ENCODE measurements at regions not wholly inside any gene's neighbourhood (a gene's known extent, or its start where the extent isn't known, plus 50 kb on each side); places are given as distances from the start of the nearest gene placed in this dataset.

GRCh38 chr18:76699923-76700322 lies 122.4 kb upstream of the ZNF236 start:
- peak overlapping the region; percentile 29 to 41 for H3K4me3 ChIP-seq (ENCODE audit: low read length in 2 of 2)
- no peaks in the 10 kb centered on the region for H3K27me3 ChIP-seq (ENCODE audit: control insufficient read depth in 1 of 2, insufficient read depth in 2 of 2, low read length in 2 of 2)
- H3K36me3 ChIP-seq (ENCODE audit: control insufficient read depth in 2 of 2, insufficient read depth in 2 of 2, low read length in 2 of 2), result no peaks in the 10 kb centered on the region
- no peaks in the 10 kb centered on the region for H3K9me3 ChIP-seq (ENCODE audit: control insufficient read depth in 2 of 2, low read length in 2 of 2)
- no peak overlapping the region for H3K27ac ChIP-seq (ENCODE audit: low read length)
- H3K4me1 ChIP-seq (ENCODE audit: control insufficient read depth, insufficient read depth, low read length), result peaks cover 2% of the 10 kb centered on the region
- H3K9ac ChIP-seq (ENCODE audit: low read length in 2 of 2), result no peak overlapping the region

- peaks cover 2% of the 10 kb centered on the region for H3K4me1 ChIP-seq (ENCODE audit: control insufficient read depth, insufficient read depth, low read length)
- H3K27ac ChIP-seq (ENCODE audit: low read length), result no peak overlapping the region
- no peak overlapping the region for H3K9ac ChIP-seq (ENCODE audit: low read length in 2 of 2)
- H3K36me3 ChIP-seq (ENCODE audit: control insufficient read depth in 2 of 2, insufficient read depth in 2 of 2, low read length in 2 of 2), result no peaks in the 10 kb centered on the region
- peak overlapping the region in 1 of 2 donors; percentile 35 for H3K4me3 ChIP-seq (ENCODE audit: low read length in 2 of 2)
- no peaks in the 10 kb centered on the region for H3K27me3 ChIP-seq (ENCODE audit: control insufficient read depth in 1 of 2, insufficient read depth in 2 of 2, low read length in 2 of 2)
- no peaks in the 10 kb centered on the region for H3K9me3 ChIP-seq (ENCODE audit: control insufficient read depth in 2 of 2, low read length in 2 of 2)
Measured at GRCh38 chr18:76697441-76697901, 124.9 kb upstream of the ZNF236 start.

DNA sequence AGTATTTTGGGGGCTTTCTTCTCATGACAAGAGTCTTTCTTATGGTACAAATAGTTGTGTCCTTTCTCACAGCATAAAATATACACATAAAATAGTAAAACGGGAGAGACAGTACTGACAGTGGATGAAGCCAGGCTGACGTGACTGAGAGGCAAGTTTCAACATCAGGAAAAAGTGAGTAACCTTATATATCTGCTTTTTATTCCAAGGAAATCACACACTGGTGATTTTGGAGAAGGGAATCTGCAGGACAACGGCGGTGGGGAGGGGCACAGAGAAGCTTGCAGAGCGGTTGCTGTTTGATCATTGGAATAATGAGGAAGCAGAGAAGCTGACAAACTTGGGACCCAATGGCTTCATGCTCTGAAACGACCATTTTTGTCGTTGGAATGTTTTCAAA lies 130.6 kb upstream of the ZNF236 start:
- Histone ChIP-seq H3K27me3 (ENCODE audit: control insufficient read depth in 1 of 2, insufficient read depth in 2 of 2, low read length in 2 of 2) (peaks cover 0 to 4% of the 10 kb centered on the region in 2 donors), H3K4me1 (ENCODE audit: control insufficient read depth, insufficient read depth, low read length) (no peaks in the 10 kb centered on the region), H3K9me3 (ENCODE audit: control insufficient read depth in 2 of 2, low read length in 2 of 2) (no peaks in the 10 kb centered on the region), H3K27ac (ENCODE audit: low read length) (no peak overlapping the region), H3K9ac (ENCODE audit: low read length in 2 of 2) (no peak overlapping the region), H3K36me3 (ENCODE audit: control insufficient read depth in 2 of 2, insufficient read depth in 2 of 2, low read length in 2 of 2) (no peaks in the 10 kb centered on the region), H3K4me3 (ENCODE audit: low read length in 2 of 2) (no peak overlapping the region)

- H3K27me3 ChIP-seq (ENCODE audit: control insufficient read depth in 1 of 2, insufficient read depth in 2 of 2, low read length in 2 of 2), result peaks cover 0 to 4% of the 10 kb centered on the region in 2 donors
Measured at GRCh38 chr18:76689646-76690264, 132.6 kb upstream of the ZNF236 start.

DNA sequence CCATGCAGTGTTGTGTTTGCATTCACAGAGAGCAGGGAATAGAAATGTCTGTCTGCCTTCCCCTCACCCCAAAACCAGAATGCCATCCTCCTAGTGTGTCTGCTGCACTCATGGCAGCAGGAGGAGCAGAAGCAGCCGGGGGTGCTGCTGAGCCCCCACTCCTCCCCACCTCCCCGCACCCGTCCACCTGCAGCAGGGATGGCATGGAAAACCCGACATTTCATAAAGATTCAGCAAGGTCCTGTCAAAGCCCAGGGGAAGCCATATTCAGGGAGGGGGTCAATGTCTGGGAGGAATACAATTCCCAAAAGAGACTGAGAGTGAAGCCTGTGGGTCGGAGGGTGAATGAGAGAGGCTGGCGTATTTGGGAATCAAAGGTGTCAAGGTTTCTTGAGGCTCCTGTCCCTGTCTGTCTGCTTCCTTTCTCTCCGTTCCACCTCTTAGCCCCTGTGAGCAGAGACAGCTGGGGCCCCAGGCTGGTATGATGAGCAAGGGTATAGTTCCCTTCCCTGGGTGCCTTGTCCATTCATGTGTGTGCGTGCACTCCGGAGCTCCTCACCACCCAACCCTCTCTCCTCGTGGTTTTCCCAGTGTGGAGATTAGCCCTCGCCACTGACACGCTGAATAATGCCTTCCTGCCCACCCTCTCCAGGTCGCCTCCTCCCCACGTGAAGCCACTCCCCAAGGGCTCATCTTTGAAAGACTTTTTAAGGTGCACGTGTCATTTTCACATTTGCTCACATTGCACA lies 133.5 kb upstream of the ZNF236 start:
- no peaks in the 10 kb centered on the region for H3K4me1 ChIP-seq (ENCODE audit: control insufficient read depth, insufficient read depth, low read length)
- no peak overlapping the region for H3K4me3 ChIP-seq (ENCODE audit: low read length in 2 of 2)
- H3K27ac ChIP-seq (ENCODE audit: low read length), result no peak overlapping the region
- H3K9ac ChIP-seq (ENCODE audit: low read length in 2 of 2), result no peak overlapping the region
- H3K36me3 ChIP-seq (ENCODE audit: control insufficient read depth in 2 of 2, insufficient read depth in 2 of 2, low read length in 2 of 2), result no peaks in the 10 kb centered on the region
- no peaks in the 10 kb centered on the region for H3K9me3 ChIP-seq (ENCODE audit: control insufficient read depth in 2 of 2, low read length in 2 of 2)
- peaks cover 0 to 4% of the 10 kb centered on the region in 2 donors for H3K27me3 ChIP-seq (ENCODE audit: control insufficient read depth in 1 of 2, insufficient read depth in 2 of 2, low read length in 2 of 2)

More at GRCh38 chr18:76689646-76690264, 132.6 kb upstream of the ZNF236 start:
- H3K9me3 ChIP-seq (ENCODE audit: control insufficient read depth in 2 of 2, low read length in 2 of 2), result no peaks in the 10 kb centered on the region
- H3K9ac ChIP-seq (ENCODE audit: low read length in 2 of 2), result no peak overlapping the region
- no peak overlapping the region for H3K4me3 ChIP-seq (ENCODE audit: low read length in 2 of 2)
- H3K27ac ChIP-seq (ENCODE audit: low read length), result no peak overlapping the region
- H3K36me3 ChIP-seq (ENCODE audit: control insufficient read depth in 2 of 2, insufficient read depth in 2 of 2, low read length in 2 of 2), result no peaks in the 10 kb centered on the region
- no peaks in the 10 kb centered on the region for H3K4me1 ChIP-seq (ENCODE audit: control insufficient read depth, insufficient read depth, low read length)

GRCh38 chr18:76687304-76687962 lies 134.9 kb upstream of the ZNF236 start:
- no peaks in the 10 kb centered on the region for H3K36me3 ChIP-seq (ENCODE audit: control insufficient read depth in 2 of 2, insufficient read depth in 2 of 2, low read length in 2 of 2)
- H3K27me3 ChIP-seq (ENCODE audit: control insufficient read depth in 1 of 2, insufficient read depth in 2 of 2, low read length in 2 of 2), result peaks cover 0 to 4% of the 10 kb centered on the region in 2 donors
- H3K9me3 ChIP-seq (ENCODE audit: control insufficient read depth in 2 of 2, low read length in 2 of 2), result no peaks in the 10 kb centered on the region
- no peak overlapping the region for H3K9ac ChIP-seq (ENCODE audit: low read length in 2 of 2)
- H3K4me3 ChIP-seq (ENCODE audit: low read length in 2 of 2), result no peak overlapping the region
- no peaks in the 10 kb centered on the region for H3K4me1 ChIP-seq (ENCODE audit: control insufficient read depth, insufficient read depth, low read length)
- H3K27ac ChIP-seq (ENCODE audit: low read length), result no peak overlapping the region

DNA sequence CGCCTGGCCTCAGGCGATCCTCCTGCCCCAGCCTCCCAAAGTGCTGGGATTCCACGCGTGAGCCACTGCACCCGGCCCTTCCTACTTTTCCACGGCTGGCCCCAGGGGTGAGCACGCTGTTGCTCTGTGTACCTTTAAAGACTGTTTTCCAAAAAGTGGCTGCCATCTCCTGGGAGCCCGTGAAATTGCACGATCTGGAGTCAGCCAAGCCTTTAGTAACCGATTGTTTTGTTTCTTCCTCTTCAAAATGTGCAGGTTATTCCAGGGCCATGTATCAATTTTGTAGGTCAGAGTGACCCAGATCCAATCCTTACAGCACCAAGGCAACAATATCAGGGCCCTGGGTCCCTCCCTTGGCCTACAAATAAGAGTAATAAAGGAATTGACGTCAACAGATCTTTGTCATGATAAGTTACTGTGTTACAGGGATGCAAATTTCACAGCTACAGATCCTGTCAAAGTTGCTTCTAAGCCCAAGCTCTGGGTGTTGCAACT lies 135.6 kb upstream of the ZNF236 start:
- Histone ChIP-seq H3K9me3 (ENCODE audit: control insufficient read depth in 2 of 2, low read length in 2 of 2) (no peaks in the 10 kb centered on the region), H3K9ac (ENCODE audit: low read length in 2 of 2) (peak overlapping the region in 1 of 2 donors; percentile 42), H3K27ac (ENCODE audit: low read length) (no peak overlapping the region), H3K4me1 (ENCODE audit: control insufficient read depth, insufficient read depth, low read length) (no peaks in the 10 kb centered on the region), H3K4me3 (ENCODE audit: low read length in 2 of 2) (no peak overlapping the region), H3K27me3 (ENCODE audit: control insufficient read depth in 1 of 2, insufficient read depth in 2 of 2, low read length in 2 of 2) (peaks cover 0 to 4% of the 10 kb centered on the region in 2 donors), H3K36me3 (ENCODE audit: control insufficient read depth in 2 of 2, insufficient read depth in 2 of 2, low read length in 2 of 2) (no peaks in the 10 kb centered on the region)

GRCh38 chr18:76685860-76686259 lies 136.5 kb upstream of the ZNF236 start:
- Histone ChIP-seq H3K9ac (ENCODE audit: low read length in 2 of 2) (no peak overlapping the region), H3K27ac (ENCODE audit: low read length) (no peak overlapping the region), H3K36me3 (ENCODE audit: control insufficient read depth in 2 of 2, insufficient read depth in 2 of 2, low read length in 2 of 2) (no peaks in the 10 kb centered on the region), H3K4me1 (ENCODE audit: control insufficient read depth, insufficient read depth, low read length) (no peaks in the 10 kb centered on the region), H3K4me3 (ENCODE audit: low read length in 2 of 2) (no peak overlapping the region), H3K27me3 (ENCODE audit: control insufficient read depth in 1 of 2, insufficient read depth in 2 of 2, low read length in 2 of 2) (peaks cover 0 to 4% of the 10 kb centered on the region in 2 donors), H3K9me3 (ENCODE audit: control insufficient read depth in 2 of 2, low read length in 2 of 2) (no peaks in the 10 kb centered on the region)

DNA sequence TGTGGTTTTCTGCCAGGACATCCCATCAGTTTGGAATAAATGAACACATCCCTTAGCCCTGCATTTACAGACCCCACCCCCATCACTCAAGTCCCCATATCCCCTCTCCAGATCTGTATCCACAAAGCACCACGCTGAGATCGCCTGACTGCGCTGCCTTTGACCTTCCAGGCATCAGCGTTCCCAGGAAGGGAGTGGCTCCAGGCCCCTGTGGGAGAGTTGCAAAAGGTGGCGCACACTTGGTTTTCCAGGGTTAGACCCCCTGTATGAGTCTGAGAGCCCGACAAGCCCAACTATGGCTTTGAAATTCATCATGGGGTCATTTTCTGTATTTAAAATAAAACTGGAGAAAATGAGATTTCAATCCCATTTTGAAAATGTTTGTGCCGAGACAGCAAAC lies 137.0 kb upstream of the ZNF236 start:
- Histone ChIP-seq H3K27me3 (ENCODE audit: control insufficient read depth in 1 of 2, insufficient read depth in 2 of 2, low read length in 2 of 2) (peaks cover 0 to 4% of the 10 kb centered on the region in 2 donors), H3K27ac (ENCODE audit: low read length) (no peak overlapping the region)

DNA sequence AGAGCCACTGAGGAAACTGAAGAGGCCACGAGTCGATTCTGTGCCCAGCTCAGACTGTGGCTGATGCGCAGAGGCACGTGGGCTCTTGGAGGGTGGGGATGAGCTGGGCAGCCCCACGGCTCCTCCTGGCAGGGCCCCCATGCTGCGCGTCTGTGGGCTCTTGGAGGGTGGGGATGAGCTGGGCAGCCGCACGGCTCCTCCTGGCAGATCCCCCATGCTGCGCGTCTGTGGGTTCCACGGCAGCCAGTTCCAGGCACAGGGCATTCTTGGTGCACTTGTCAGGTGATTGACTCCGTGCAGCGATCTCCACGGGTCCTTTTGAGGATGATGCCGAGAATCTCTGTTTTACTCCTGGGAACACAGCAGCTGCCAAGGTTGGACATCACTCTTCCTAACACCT lies 138.1 kb upstream of the ZNF236 start:
- Histone ChIP-seq H3K27ac (ENCODE audit: low read length) (no peak overlapping the region), H3K36me3 (ENCODE audit: control insufficient read depth in 2 of 2, insufficient read depth in 2 of 2, low read length in 2 of 2) (no peaks in the 10 kb centered on the region), H3K4me1 (ENCODE audit: control insufficient read depth, insufficient read depth, low read length) (no peaks in the 10 kb centered on the region)

More for the DNA sequence above, 137.0 kb upstream of the ZNF236 start:
- Histone ChIP-seq H3K36me3 (ENCODE audit: control insufficient read depth in 2 of 2, insufficient read depth in 2 of 2, low read length in 2 of 2) (no peaks in the 10 kb centered on the region), H3K9ac (ENCODE audit: low read length in 2 of 2) (no peak overlapping the region), H3K4me3 (ENCODE audit: low read length in 2 of 2) (no peak overlapping the region), H3K4me1 (ENCODE audit: control insufficient read depth, insufficient read depth, low read length) (no peaks in the 10 kb centered on the region), H3K9me3 (ENCODE audit: control insufficient read depth in 2 of 2, low read length in 2 of 2) (no peaks in the 10 kb centered on the region)

More for the DNA sequence above, 138.1 kb upstream of the ZNF236 start:
- no peak overlapping the region for H3K4me3 ChIP-seq (ENCODE audit: low read length in 2 of 2)
- no peaks in the 10 kb centered on the region for H3K9me3 ChIP-seq (ENCODE audit: control insufficient read depth in 2 of 2, low read length in 2 of 2)
- H3K9ac ChIP-seq (ENCODE audit: low read length in 2 of 2), result no peak overlapping the region
- H3K27me3 ChIP-seq (ENCODE audit: control insufficient read depth in 1 of 2, insufficient read depth in 2 of 2, low read length in 2 of 2), result no peaks in the 10 kb centered on the region
